ENCODE measurements at regions not wholly inside any gene's neighbourhood (a gene's known extent, or its start where the extent isn't known, plus 50 kb on each side); places are given as distances from the start of the nearest gene placed in this dataset.

DNA sequence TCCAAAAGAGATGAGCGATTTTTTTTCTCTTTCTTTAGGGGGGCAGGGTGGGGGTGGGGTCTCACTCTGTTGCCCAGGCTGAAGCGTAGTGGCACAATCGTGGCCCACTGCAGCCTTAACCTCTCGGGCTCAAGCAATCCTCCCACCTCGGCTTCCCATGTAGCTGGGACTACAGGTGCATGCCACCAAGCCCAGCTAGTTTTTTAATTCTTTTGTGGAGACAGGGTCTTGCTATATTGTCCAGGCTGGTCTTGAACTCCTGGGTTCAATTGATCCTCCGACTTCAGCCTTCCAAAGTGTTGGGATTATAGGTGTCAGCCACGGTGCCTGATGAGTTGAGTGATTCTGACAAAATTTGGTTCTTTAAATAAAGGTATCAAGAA, 127.0 kb downstream of the ARRDC3 start:
- Histone ChIP-seq H3K9ac (ENCODE audit: low read length) (no peak overlapping the region), H3K4me2 (replicated peaks; ENCODE audit: low read depth, low read length, poor library complexity, severe bottlenecking) (no peak overlapping the region), H4K20me1 (ENCODE audit: control insufficient read depth, insufficient read depth, low read length, poor library complexity, severe bottlenecking) (no peaks in the 10 kb centered on the region), H3K36me3 (replicated peaks in 1 of 2; ENCODE audit: control extremely low read depth in 1 of 2, control insufficient read depth in 1 of 2, extremely low read depth in 1 of 2, insufficient read depth in 2 of 2, low read length in 1 of 2) (no peaks in the 10 kb centered on the region), H2AFZ (ENCODE audit: insufficient read depth, low read depth, low read length, poor library complexity, severe bottlenecking) (no peak overlapping the region), H3K4me3 (ENCODE audit: control extremely low read depth in 1 of 5, extremely low read depth in 1 of 5, insufficient read depth in 1 of 5, low read depth in 2 of 5, low read length in 4 of 5) (no peak overlapping the region), H3K9me3 (ENCODE audit: control extremely low read depth in 1 of 3, control insufficient read depth in 2 of 3, insufficient read depth in 1 of 3, low read length in 2 of 3) (no peaks in the 10 kb centered on the region), H3K27ac (ENCODE audit: low read length in 2 of 2) (no peak overlapping the region), H3K79me2 (ENCODE audit: control insufficient read depth, insufficient read depth, low read length) (no peaks in the 10 kb centered on the region), H3K4me1 (ENCODE audit: control insufficient read depth in 2 of 2, insufficient read depth in 2 of 2, low read length in 2 of 2) (no peaks in the 10 kb centered on the region), H3K27me3 (replicated peaks in 1 of 4; ENCODE audit: control extremely low read depth in 1 of 4, control insufficient read depth in 3 of 4, insufficient read depth in 4 of 4, low read length in 3 of 4) (peaks cover 0 to 3% (median 1%) of the 10 kb centered on the region in 4 experiments)
- intact Hi-C loops (cut with micrococcal nuclease), result no loop called here
- Mint-ChIP-seq H3K4me1 (no peaks in the 10 kb centered on the region), H3K27me3 (peaks cover 14% of the 10 kb centered on the region), H3K9me3 (ENCODE audit: insufficient read depth) (no peaks in the 10 kb centered on the region), H3K27ac (no peak overlapping the region), H3K4me3 (no peak overlapping the region)
- no peak for DNase-seq
- WGBS (ENCODE audit: insufficient coverage), result 100% methylated on average over 4 of the region's 7 CpGs
- POLR2A ChIA-PET, result no interaction called here
- no peak for TF ChIP-seq EZH2 (IDR thresholded peaks at IDR 0.05; ENCODE audit: borderline replicate concordance, insufficient read depth, low read depth, low read length, poor library complexity, severe bottlenecking)
- TF ChIP-seq, protein P1, sequence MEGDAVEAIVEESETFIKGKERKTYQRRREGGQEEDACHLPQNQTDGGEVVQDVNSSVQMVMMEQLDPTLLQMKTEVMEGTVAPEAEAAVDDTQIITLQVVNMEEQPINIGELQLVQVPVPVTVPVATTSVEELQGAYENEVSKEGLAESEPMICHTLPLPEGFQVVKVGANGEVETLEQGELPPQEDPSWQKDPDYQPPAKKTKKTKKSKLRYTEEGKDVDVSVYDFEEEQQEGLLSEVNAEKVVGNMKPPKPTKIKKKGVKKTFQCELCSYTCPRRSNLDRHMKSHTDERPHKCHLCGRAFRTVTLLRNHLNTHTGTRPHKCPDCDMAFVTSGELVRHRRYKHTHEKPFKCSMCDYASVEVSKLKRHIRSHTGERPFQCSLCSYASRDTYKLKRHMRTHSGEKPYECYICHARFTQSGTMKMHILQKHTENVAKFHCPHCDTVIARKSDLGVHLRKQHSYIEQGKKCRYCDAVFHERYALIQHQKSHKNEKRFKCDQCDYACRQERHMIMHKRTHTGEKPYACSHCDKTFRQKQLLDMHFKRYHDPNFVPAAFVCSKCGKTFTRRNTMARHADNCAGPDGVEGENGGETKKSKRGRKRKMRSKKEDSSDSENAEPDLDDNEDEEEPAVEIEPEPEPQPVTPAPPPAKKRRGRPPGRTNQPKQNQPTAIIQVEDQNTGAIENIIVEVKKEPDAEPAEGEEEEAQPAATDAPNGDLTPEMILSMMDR (IDR thresholded peaks at IDR 0.05), result no peak
- ATAC-seq (ENCODE audit: low read depth), result no peak
- CTCF ChIA-PET, result no interaction called here

DNA sequence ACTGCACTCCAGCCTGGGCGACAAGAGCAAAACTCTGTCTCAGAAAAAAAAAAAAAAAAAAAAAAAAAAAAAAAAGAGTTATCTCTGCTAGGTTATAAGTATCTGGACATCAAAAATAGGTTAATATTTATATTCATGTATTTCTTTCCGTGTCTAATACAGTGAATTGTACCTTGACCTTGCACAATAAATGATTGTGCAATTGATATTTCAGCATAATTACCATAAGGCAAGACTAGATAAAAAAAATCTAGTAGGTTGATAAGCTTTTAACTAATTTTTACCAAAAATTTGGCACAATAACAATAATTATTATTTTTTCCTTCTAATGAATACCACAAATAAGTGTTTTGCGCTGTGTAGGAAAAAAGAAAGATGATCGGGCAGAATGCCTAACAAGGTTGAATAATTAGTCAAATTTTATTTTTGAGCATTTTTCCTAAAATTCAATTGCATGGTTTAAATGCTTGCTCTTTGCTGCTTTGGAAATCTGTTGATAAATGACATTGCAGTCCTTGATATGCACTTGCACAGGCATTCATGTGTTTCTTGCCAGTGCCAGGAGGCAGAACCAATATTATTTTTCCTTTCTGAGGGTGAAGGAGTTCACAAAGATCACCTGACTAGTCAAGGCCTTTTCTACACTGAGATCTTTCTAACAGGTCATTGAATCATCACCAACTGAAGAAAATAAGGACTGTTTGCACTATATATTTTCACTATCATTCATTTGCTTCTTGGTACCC, 127.5 kb downstream of the ARRDC3 start:
- H3K36me3 ChIP-seq (replicated peaks in 1 of 2; ENCODE audit: control extremely low read depth in 1 of 2, control insufficient read depth in 1 of 2, extremely low read depth in 1 of 2, insufficient read depth in 2 of 2, low read length in 1 of 2), result no peaks in the 10 kb centered on the region
- no peak overlapping the region for H2AFZ ChIP-seq (ENCODE audit: insufficient read depth, low read depth, low read length, poor library complexity, severe bottlenecking)
- H3K4me2 ChIP-seq (replicated peaks; ENCODE audit: low read depth, low read length, poor library complexity, severe bottlenecking), result no peak overlapping the region
- no peaks in the 10 kb centered on the region for H3K4me1 ChIP-seq (ENCODE audit: control insufficient read depth in 2 of 2, insufficient read depth in 2 of 2, low read length in 2 of 2)
- TF ChIP-seq, protein P1 (IDR thresholded peaks at IDR 0.05), result no peak
- no peak for TF ChIP-seq EZH2 (IDR thresholded peaks at IDR 0.05; ENCODE audit: borderline replicate concordance, insufficient read depth, low read depth, low read length, poor library complexity, severe bottlenecking)
- peaks cover 0 to 3% (median 1%) of the 10 kb centered on the region in 4 experiments for H3K27me3 ChIP-seq (replicated peaks in 1 of 4; ENCODE audit: control extremely low read depth in 1 of 4, control insufficient read depth in 3 of 4, insufficient read depth in 4 of 4, low read length in 3 of 4)
- H3K79me2 ChIP-seq (ENCODE audit: control insufficient read depth, insufficient read depth, low read length), result no peaks in the 10 kb centered on the region
- Mint-ChIP-seq H3K4me1 (no peaks in the 10 kb centered on the region), H3K27ac (no peak overlapping the region), H3K9me3 (ENCODE audit: insufficient read depth) (no peaks in the 10 kb centered on the region), H3K27me3 (peaks cover 14% of the 10 kb centered on the region), H3K4me3 (no peak overlapping the region)
- H3K9ac ChIP-seq (ENCODE audit: low read length), result no peak overlapping the region
- DNase-seq, result no peak
- CTCF ChIA-PET, result no interaction called here
- WGBS (ENCODE audit: insufficient coverage), result no CpG with 5 or more reads among the region's 4 CpGs
- intact Hi-C loops (cut with micrococcal nuclease), result no loop called here
- no peak overlapping the region for H3K27ac ChIP-seq (ENCODE audit: low read length in 2 of 2)
- peaks cover 0 to 3% (median 0%) of the 10 kb centered on the region in 3 donors for H3K9me3 ChIP-seq (ENCODE audit: control extremely low read depth in 1 of 3, control insufficient read depth in 2 of 3, insufficient read depth in 1 of 3, low read length in 2 of 3)
- ATAC-seq (ENCODE audit: low read depth), result no peak
- H3K4me3 ChIP-seq (ENCODE audit: control extremely low read depth in 1 of 5, extremely low read depth in 1 of 5, insufficient read depth in 1 of 5, low read depth in 2 of 5, low read length in 4 of 5), result no peak overlapping the region
- POLR2A ChIA-PET, result no interaction called here
- no peaks in the 10 kb centered on the region for H4K20me1 ChIP-seq (ENCODE audit: control insufficient read depth, insufficient read depth, low read length, poor library complexity, severe bottlenecking)
